HuH-7 (cell line): ENCODE measurements at regions not wholly inside any gene's neighbourhood (a gene's known extent, or its start where the extent isn't known, plus 50 kb on each side); places are given as distances from the start of the nearest gene placed in this dataset.
A peak's percentile ranks its signal among the peaks of the same experiment; 100 is the strongest.
"Not testable (repeated sequence)": the region's sequence is repeated elsewhere in the genome, so short reads cannot be mapped to it uniquely, and the experiment has no call there.

Experiments used
- DNase-seq: peaks from one replicate; pipeline ENCODE4 v3.0.0; 2011; ENCODE audit warnings: low spot score

GRCh38 chr4:123638834-123639233 lies 242.2 kb downstream of the SPRY1 start:
- no peak for DNase-seq

DNA sequence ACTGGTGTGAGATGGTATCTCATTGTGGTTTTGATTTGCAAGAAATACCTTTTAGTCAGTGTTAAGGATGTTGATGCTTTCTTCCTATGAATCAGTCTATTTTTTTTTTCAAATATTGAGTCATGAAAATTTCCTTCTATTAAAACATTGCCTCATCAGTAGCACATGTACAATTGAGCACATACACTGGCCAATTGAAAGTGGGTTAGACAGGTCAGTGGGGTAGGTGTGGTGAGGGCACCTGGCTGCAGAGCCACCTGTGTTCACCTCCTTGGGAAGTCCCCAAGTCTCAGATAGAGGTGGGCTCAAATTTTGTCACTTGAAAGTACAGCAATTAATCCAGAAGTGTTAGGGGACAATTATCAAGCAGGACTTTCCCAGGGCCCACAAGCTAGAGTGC lies 243.7 kb downstream of the SPRY1 start:
- no peak for DNase-seq

DNA sequence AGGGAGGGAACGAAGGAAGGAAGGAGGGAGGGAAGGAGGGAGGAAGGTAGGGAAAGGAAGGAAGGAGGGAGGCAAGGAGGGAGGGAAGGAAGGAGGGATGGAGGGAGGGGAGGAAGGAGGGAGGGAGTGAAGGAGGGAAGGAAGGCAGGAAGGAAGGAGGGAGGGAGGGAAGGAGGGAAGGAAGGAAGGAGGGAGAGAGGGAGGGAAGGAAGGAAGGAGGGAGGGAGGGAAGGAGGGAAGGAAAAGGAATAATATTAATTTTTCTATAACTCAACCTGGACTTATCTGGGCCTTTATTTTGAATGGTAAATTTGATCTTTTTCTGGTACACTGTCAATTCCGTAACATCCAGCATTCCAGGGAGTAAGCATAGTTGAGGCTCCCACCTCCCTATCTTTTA lies 244.2 kb downstream of the SPRY1 start:
- DNase-seq, result no peak

DNA sequence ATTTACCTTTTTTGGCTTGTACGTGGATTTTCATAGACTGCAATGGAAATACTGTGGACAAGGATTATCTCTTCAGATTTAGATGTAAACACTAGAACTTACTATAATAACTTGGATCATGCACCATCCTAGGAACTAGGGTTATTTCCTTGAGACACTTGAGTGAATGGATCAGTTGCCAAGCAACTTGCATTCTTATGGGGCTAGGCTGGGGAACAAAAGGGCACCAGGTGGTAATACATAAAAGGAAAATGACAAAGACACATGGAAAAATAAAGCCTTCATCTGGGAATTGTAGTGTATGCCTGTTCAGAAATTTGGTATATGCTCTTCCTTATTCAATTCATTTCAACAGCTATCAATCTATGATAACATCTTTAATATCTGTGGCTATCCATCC lies 247.1 kb downstream of the SPRY1 start:
- DNase-seq, result no peak

DNA sequence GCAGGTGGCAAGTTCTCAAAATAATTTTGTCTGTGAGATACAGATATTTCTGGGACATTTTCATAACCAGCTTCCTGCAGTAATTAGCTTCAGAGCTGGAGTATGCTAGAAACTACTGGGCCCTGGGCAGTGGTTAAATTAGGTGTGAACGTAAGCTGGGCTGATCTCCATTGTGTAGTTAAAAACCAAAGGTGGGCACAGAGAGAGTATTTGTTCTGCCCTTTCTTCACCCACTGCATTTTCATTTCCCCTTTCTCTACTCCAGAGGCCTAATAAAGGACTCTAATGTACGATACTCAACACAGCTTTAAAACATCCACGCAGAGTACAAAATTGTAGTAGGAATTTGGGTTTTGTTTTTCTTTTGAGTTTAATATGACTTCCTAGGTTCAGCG lies 252.7 kb downstream of the SPRY1 start:
- no peak for DNase-seq

DNA sequence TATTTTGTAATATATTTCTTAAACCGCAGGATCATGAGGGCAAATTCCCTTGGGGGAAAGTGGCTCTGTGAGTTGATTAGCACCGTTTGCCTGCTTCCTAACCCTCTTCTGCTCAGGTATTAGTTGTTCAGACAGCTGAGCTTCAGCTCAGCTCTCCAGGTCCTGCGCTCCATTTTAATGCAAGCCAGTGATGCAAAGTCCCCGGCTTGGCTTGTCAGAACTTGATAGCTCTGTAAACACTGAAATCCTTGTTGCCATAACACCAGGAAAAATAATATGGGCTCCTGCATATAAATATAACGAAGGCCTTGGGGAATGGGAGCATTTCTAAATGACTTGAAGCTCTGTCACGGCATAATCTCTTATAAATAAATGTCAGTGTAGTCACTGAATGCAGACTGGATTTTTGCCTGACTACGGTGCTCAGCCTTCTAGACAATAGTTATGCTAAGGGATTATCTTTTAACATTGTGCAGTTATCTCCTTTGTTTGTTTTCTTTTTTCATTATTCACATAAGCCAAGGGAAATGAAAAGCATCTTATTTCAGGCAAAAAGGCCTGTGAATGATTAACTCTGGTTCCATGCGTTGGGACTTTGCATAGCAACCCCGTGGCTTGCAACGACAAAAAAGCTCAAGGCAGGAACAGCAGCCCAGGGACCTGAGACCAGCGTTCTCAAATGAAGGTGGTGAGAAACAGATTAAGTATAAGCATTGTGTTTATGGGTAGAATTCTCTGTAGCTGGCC lies 253.2 kb downstream of the SPRY1 start:
- DNase-seq, result peak; percentile 38

- no peak for DNase-seq
Observed at GRCh38 chr4:123651066-123651465, 254.5 kb downstream of the SPRY1 start.

DNA sequence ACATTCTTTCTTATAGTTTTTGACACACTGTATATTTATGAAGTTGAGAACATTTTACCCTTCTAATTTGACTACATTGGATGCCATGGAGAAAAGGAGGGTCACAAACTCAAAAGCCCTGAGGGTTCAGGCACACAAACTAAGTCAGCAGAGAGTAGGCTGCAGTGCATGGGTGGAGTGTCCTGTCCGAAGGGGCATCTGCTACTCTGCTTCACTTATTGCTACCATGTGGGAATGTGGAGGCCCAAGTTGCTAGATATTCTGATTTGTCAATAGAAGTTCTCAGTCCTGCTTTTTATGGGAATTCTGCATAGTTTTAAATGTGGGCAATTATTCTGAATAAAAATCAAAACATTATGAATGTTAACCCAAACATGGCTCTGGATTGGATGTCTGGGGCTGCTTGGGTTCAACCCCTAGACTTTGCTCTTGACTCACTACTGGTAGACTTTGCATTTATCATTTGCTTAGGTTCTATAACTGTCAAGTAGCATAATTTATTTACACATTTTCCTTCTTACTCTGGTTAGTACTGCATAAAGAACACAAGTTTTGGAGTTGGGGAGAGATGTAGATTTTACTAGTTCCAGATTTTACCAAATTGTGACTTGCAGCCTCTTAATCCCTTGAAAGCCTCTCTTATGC lies 255.1 kb downstream of the SPRY1 start:
- DNase-seq, result no peak

DNA sequence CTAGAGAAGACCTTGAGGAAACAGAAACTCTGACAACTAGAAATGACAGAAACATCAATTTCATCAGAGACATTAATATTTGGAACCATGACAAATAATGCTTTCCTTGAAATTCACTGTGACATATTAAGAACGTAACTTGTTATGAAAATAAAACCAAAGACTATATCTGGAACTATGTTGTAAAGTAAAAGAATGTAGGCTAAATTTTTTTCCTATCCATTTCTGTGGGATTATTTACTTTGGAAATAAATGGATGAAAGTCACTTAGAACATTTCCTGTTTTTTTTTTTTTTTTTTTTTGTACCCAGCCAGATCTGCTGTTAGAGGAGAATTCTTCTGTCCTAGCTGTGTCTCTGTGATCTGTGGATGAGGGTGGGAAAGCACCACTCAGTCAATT lies 255.9 kb downstream of the SPRY1 start:
- no peak for DNase-seq

DNA sequence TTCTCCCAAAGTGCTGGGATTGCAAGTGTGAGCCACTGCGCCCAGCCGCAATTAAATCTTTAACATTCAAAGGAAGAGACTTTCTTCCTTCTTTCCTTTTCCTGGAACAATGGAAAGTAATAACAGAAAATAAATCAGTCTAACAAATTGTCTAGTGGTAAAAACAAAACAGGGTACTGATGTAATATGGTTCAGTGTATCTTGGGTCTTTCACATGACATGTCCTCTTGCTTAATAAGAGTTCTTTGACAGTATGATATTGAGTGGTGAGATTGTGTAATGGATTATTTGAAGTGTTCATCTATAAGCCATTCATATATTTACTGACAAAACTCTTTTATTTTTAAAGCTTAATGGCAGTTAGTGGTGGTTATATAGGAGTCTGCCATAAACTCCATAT lies 256.6 kb downstream of the SPRY1 start:
- DNase-seq, result no peak

GRCh38 chr4:123656746-123657294 lies 260.2 kb downstream of the SPRY1 start:
- not testable (repeated sequence) for DNase-seq

DNA sequence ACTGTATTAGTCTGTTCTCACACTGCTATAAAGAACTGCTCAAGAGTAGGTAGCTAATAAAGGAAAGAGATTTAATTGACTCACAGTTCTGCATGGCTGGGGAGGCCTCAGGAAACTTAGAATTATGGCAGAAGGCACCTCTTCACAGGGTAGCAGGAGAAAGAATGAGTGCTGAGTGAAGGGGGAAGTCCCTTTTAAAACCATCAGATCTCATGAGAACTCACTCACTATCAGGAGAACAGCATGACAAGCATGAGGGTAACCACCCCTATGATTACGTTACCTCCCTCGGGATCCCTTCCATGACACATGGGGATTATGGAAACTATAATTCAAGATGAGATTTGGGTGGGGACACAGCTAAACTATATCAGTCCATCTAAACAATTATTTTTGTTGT lies 261.0 kb downstream of the SPRY1 start:
- DNase-seq, result not testable (repeated sequence)

GRCh38 chr4:123659262-123659661 lies 262.7 kb downstream of the SPRY1 start:
- peak; percentile 16 for DNase-seq

DNA sequence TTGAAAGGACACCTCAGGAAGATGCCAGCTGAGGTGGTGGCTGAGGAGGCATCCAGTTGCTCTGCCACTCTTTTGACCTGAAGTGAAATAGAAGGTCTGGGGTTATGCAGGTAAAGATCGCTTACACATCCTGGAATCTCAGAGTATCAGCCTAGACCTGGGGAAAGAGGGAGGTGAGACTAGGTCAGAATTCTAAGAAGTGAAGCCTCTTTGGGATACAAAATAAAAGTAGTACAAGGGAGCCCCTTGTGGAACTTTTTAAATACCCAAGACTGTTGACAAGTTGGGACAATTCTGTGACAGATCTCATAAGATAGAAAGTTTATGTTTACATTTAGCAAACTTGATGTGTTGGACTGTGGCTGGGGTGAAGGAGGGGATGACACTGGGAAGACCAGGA lies 263.1 kb downstream of the SPRY1 start:
- peak; percentile 12 for DNase-seq

GRCh38 chr4:123661080-123661737 lies 264.6 kb downstream of the SPRY1 start:
- DNase-seq, result no peak

- no peak for DNase-seq
Observed at GRCh38 chr4:123662827-123663226, 266.2 kb downstream of the SPRY1 start.

GRCh38 chr4:123666486-123666885 lies 269.9 kb downstream of the SPRY1 start:
- no peak for DNase-seq

- no peak for DNase-seq
Observed at GRCh38 chr4:123667496-123667895, 270.9 kb downstream of the SPRY1 start.

GRCh38 chr4:123667991-123668390 lies 271.4 kb downstream of the SPRY1 start:
- DNase-seq, result no peak

GRCh38 chr4:123671636-123672404 lies 275.2 kb downstream of the SPRY1 start:
- DNase-seq, result no peak

- no peak for DNase-seq
Observed at GRCh38 chr4:123672987-123673386, 276.4 kb downstream of the SPRY1 start.

DNA sequence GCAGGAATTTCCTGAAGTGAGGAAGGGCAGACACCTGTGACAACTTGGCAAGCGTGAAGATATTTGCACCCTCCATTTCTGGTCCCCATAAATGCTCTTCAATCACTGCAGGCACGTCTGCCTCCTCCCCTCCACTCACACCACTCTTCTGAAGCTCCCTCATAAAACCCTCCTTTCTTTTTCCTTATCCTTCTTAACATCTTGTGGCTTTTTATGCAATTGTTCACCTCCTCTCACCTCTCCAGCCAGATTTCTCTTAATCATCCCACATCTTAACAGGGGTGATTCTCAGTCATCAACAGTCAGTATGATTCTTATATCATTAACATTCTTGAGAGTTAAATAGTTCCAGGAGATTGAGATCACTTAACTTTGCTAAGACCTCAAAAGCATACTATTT lies 277.4 kb downstream of the SPRY1 start:
- DNase-seq, result no peak
